Neuronal stem cell (in vitro differentiated cells): ENCODE measurements at regions not wholly inside any gene's neighbourhood (a gene's known extent, or its start where the extent isn't known, plus 50 kb on each side); places are given as distances from the start of the nearest gene placed in this dataset.

Experiments
- DNase-seq: peaks from one replicate; pipeline ENCODE4 v3.0.0-alpha.2; 2013; ENCODE audit warnings: low spot score
- H2AFZ ChIP-seq: one replicate; pipeline ENCODE4 v1.6.1; 2013; ENCODE audit warnings: mild to moderate bottlenecking, low read length, inconsistent platforms
- H2AK5ac ChIP-seq: 2 replicates; pipeline ENCODE4 v1.6.1; 2013; ENCODE audit warnings: low read depth, mild to moderate bottlenecking, inconsistent platforms, low read length, moderate library complexity, mixed read lengths
- H2BK120ac ChIP-seq: 2 replicates; pipeline ENCODE4 v1.6.1; 2013; ENCODE audit warnings: low read depth, mild to moderate bottlenecking, inconsistent platforms, low read length, moderate library complexity, mixed read lengths
- H2BK12ac ChIP-seq: one replicate; pipeline ENCODE4 v1.6.1; 2013; ENCODE audit warnings: low read length, inconsistent platforms
- H2BK15ac ChIP-seq: 2 replicates; pipeline ENCODE4 v1.6.1; 2013; ENCODE audit warnings: mild to moderate bottlenecking, low read length, inconsistent platforms, mixed read lengths
- H2BK5ac ChIP-seq: one replicate; pipeline ENCODE4 v1.6.1; 2013; ENCODE audit warnings: inconsistent platforms, mild to moderate bottlenecking, low read length, moderate library complexity
- H3K14ac ChIP-seq: one replicate; pipeline ENCODE4 v1.6.1; 2013; ENCODE audit warnings: low read length, inconsistent platforms
- H3K18ac ChIP-seq: 2 replicates; pipeline ENCODE4 v1.6.1; 2013; ENCODE audit warnings: low read length, inconsistent platforms
- H3K23ac ChIP-seq: 2 replicates; pipeline ENCODE4 v1.6.1; 2013; ENCODE audit warnings: low read depth, mild to moderate bottlenecking, mixed read lengths, low read length, inconsistent platforms; ENCODE audit not compliant: poor library complexity
- H3K27ac ChIP-seq: replicated peaks from 3 replicates; pipeline ENCODE4 v1.5.1; 2013; ENCODE audit warnings: low read length, inconsistent platforms
- H3K27me3 ChIP-seq, 3 experiments: 2 replicates each; pipeline ENCODE4 v1.6.1; 2013; ENCODE audit warnings: low read length in 3 of 3, mild to moderate bottlenecking in 2 of 3, inconsistent platforms in 1 of 3, low read depth in 1 of 3, mixed read lengths in 1 of 3, moderate library complexity in 1 of 3; ENCODE audit not compliant: control insufficient read depth in 3 of 3, insufficient read depth in 3 of 3
- H3K36me3 ChIP-seq, 2 donors: replicated peaks in 1 of 2; 2 replicates each; pipeline ENCODE4 v1.6.1; 2013; ENCODE audit warnings: low read length in 2 of 2; ENCODE audit not compliant: control insufficient read depth in 2 of 2, insufficient read depth in 2 of 2
- H3K4ac ChIP-seq: 2 replicates; pipeline ENCODE4 v1.6.1; 2013; ENCODE audit warnings: inconsistent platforms, mild to moderate bottlenecking, low read length, moderate library complexity
- H3K4me1 ChIP-seq, 2 donors: 1 replicate in 1 of 2; 2 replicates in 1 of 2; pipeline ENCODE4 v1.6.1; 2013; ENCODE audit warnings: low read length in 2 of 2, low read depth in 1 of 2; ENCODE audit not compliant: control insufficient read depth in 2 of 2, insufficient read depth in 1 of 2
- H3K4me2 ChIP-seq: one replicate; pipeline ENCODE4 v1.6.1; 2013; ENCODE audit warnings: mild to moderate bottlenecking, low read length, inconsistent platforms; ENCODE audit not compliant: insufficient read depth, poor library complexity, severe bottlenecking
- H3K4me3 ChIP-seq, 2 donors: 2 replicates each; pipeline ENCODE4 v1.5.1; 2013; ENCODE audit warnings: low read length in 2 of 2, mild to moderate bottlenecking in 2 of 2, inconsistent platforms in 1 of 2, moderate library complexity in 1 of 2
- H3K79me1 ChIP-seq: one replicate; pipeline ENCODE4 v1.6.1; 2013; ENCODE audit warnings: low read depth, mild to moderate bottlenecking, inconsistent platforms, low read length, moderate library complexity
- H3K9ac ChIP-seq: one replicate; pipeline ENCODE4 v1.6.1; 2013; ENCODE audit warnings: mild to moderate bottlenecking, low read depth, low read length, inconsistent platforms; ENCODE audit not compliant: poor library complexity
- H3K9me3 ChIP-seq, 2 donors: replicated peaks in 1 of 2; 2 replicates each; pipeline versions ENCODE3 to v1.6.1; 2013; ENCODE audit warnings: low read length in 2 of 2, mild to moderate bottlenecking in 2 of 2, inconsistent platforms in 1 of 2, low read depth in 1 of 2, mixed read lengths in 1 of 2, moderate library complexity in 1 of 2; ENCODE audit not compliant: control insufficient read depth in 2 of 2, insufficient read depth in 1 of 2
- H4K8ac ChIP-seq: one replicate; pipeline ENCODE4 v1.6.1; 2013; ENCODE audit warnings: low read depth, mild to moderate bottlenecking, inconsistent platforms, low read length, moderate library complexity
- H4K91ac ChIP-seq: one replicate; pipeline ENCODE4 v1.6.1; 2013; ENCODE audit warnings: low read length, low read depth, mild to moderate bottlenecking, inconsistent platforms; ENCODE audit not compliant: poor library complexity
- WGBS, 2 donors: extraction: QIAGEN DNeasy Blood & Tissue Kit; methylation state at CpG; one replicate each; pipeline ENCODE4 v1.1.7; 2013; ENCODE audit warnings: missing lambda C conversion rate in 2 of 2, mixed read lengths in 1 of 2; ENCODE audit not compliant: insufficient read length in 2 of 2, insufficient replicate concordance in 1 of 2; ENCODE audit errors: extremely low coverage in 2 of 2; 5-methylcytosine and 5-hydroxymethylcytosine counted together

- Histone ChIP-seq H3K18ac (peak overlapping the region; percentile 48), H3K79me1 (no peaks in the 10 kb centered on the region), H2BK15ac (no peak overlapping the region), H2BK120ac (no peak overlapping the region), H3K4ac (no peak overlapping the region), H4K8ac (no peak overlapping the region), H2AK5ac (no peak overlapping the region), H3K9ac (no peak overlapping the region), H2BK5ac (no peak overlapping the region), H2AFZ (no peak overlapping the region), H3K4me2 (peak overlapping the region; percentile 66), H3K9me3 (no peaks in the 10 kb centered on the region), H3K23ac (no peak overlapping the region), H3K27ac (no peak overlapping the region), H3K4me1 (peaks cover 0 to 8% of the 10 kb centered on the region in 2 donors), H4K91ac (no peak overlapping the region), H3K14ac (no peak overlapping the region), H3K4me3 (peak overlapping the region in 1 of 2 donors; percentile 12), H3K36me3 (no peaks in the 10 kb centered on the region), H3K27me3 (peaks cover 0 to 54% (median 29%) of the 10 kb centered on the region in 3 experiments), H2BK12ac (no peak overlapping the region)
- DNase-seq = no peak
- WGBS, 2 donors = no CpG with 5 or more reads among the region's 37 CpGs
Observed at GRCh38 chrX:137426695-137427425, 139.1 kb upstream of the ZIC3 start.

- H3K27me3 ChIP-seq = peaks cover 0 to 54% (median 29%) of the 10 kb centered on the region in 3 experiments
- no peak overlapping the region for H3K4me2 ChIP-seq
- no peak overlapping the region for H2BK5ac ChIP-seq
- no CpG with 5 or more reads among the region's 9 CpGs for WGBS, 2 donors
- no peak overlapping the region for H2AFZ ChIP-seq
- H3K23ac ChIP-seq = no peak overlapping the region
- no peak overlapping the region for H3K27ac ChIP-seq
- H3K14ac ChIP-seq = no peak overlapping the region
- no peak overlapping the region for H2BK15ac ChIP-seq
- no peaks in the 10 kb centered on the region for H3K9me3 ChIP-seq
- no peak for DNase-seq
- no peak overlapping the region for H3K4ac ChIP-seq
- no peak overlapping the region for H4K91ac ChIP-seq
- no peak overlapping the region for H2AK5ac ChIP-seq
- no peak overlapping the region for H3K18ac ChIP-seq
- no peak overlapping the region for H3K4me3 ChIP-seq
- H4K8ac ChIP-seq = no peak overlapping the region
- H2BK12ac ChIP-seq = no peak overlapping the region
- no peak overlapping the region for H2BK120ac ChIP-seq
- no peaks in the 10 kb centered on the region for H3K79me1 ChIP-seq
- peaks cover 0 to 8% of the 10 kb centered on the region in 2 donors for H3K4me1 ChIP-seq
- no peak overlapping the region for H3K9ac ChIP-seq
- H3K36me3 ChIP-seq = no peaks in the 10 kb centered on the region
Observed at GRCh38 chrX:137425986-137426385, 139.9 kb upstream of the ZIC3 start.

- Histone ChIP-seq H2AK5ac (no peak overlapping the region), H2BK15ac (no peak overlapping the region), H4K91ac (no peak overlapping the region), H3K4me1 (peaks cover 0 to 8% of the 10 kb centered on the region in 2 donors), H3K4ac (no peak overlapping the region), H2BK5ac (no peak overlapping the region), H3K14ac (no peak overlapping the region), H3K9me3 (no peaks in the 10 kb centered on the region), H3K4me3 (no peak overlapping the region), H2BK12ac (no peak overlapping the region), H4K8ac (no peak overlapping the region), H3K18ac (no peak overlapping the region), H2AFZ (no peak overlapping the region), H3K27me3 (peaks cover 0 to 54% (median 29%) of the 10 kb centered on the region in 3 experiments), H2BK120ac (no peak overlapping the region), H3K79me1 (no peaks in the 10 kb centered on the region), H3K27ac (no peak overlapping the region), H3K9ac (no peak overlapping the region), H3K4me2 (peak overlapping the region; percentile 25), H3K23ac (no peak overlapping the region), H3K36me3 (no peaks in the 10 kb centered on the region)
- no peak for DNase-seq
- WGBS, 2 donors = no CpG with 5 or more reads among the region's 25 CpGs
Observed at GRCh38 chrX:137425273-137425902, 140.5 kb upstream of the ZIC3 start.

- H4K91ac ChIP-seq = no peak overlapping the region
Observed at GRCh38 chrX:137424679-137425078, 141.2 kb upstream of the ZIC3 start.

More at GRCh38 chrX:137424679-137425078, 141.2 kb upstream of the ZIC3 start:
- Histone ChIP-seq H3K23ac (no peak overlapping the region), H2BK15ac (no peak overlapping the region), H3K9ac (peak overlapping the region; percentile 70), H2BK5ac (no peak overlapping the region), H2BK12ac (no peak overlapping the region), H2AK5ac (no peak overlapping the region), H3K18ac (no peak overlapping the region), H3K4ac (no peak overlapping the region), H3K27ac (no peak overlapping the region), H2BK120ac (no peak overlapping the region), H3K27me3 (peaks cover 0 to 52% (median 29%) of the 10 kb centered on the region in 3 experiments), H3K36me3 (no peaks in the 10 kb centered on the region), H3K4me2 (peak overlapping the region; percentile 45), H3K4me3 (no peak overlapping the region), H4K8ac (no peak overlapping the region), H3K79me1 (no peaks in the 10 kb centered on the region), H3K4me1 (peaks cover 0 to 8% of the 10 kb centered on the region in 2 donors), H3K14ac (no peak overlapping the region), H3K9me3 (no peaks in the 10 kb centered on the region), H2AFZ (no peak overlapping the region)
- DNase-seq = no peak
- no CpG with 5 or more reads among the region's 15 CpGs for WGBS, 2 donors
